Liver (tissue), 8 donors: ENCODE measurements at regions not wholly inside any gene's neighbourhood (a gene's known extent, or its start where the extent isn't known, plus 50 kb on each side); places are given as distances from the start of the nearest gene placed in this dataset.

Experiments
- DNase-seq: peaks from one replicate; pipeline ENCODE4 v3.0.0-alpha.2; 2017; ENCODE audit warnings: low spot score
- H3K27ac ChIP-seq, 2 donors: one replicate each; pipeline ENCODE4 v1.7.0; 2013; ENCODE audit warnings: inconsistent platforms in 2 of 2, low read length in 2 of 2, control low read depth in 1 of 2, low read depth in 1 of 2, mild to moderate bottlenecking in 1 of 2
- H3K27me3 ChIP-seq, 4 donors: one replicate each; pipeline versions ENCODE4 v1.6.1 to v1.7.0; 2013; ENCODE audit warnings: low read length in 3 of 4, inconsistent platforms in 1 of 4, mild to moderate bottlenecking in 1 of 4, moderate library complexity in 1 of 4; ENCODE audit not compliant: control insufficient read depth in 4 of 4, insufficient read depth in 4 of 4
- H3K36me3 ChIP-seq, 4 donors: one replicate each; pipeline versions ENCODE4 v1.6.1 to v1.7.0; 2013; ENCODE audit warnings: low read length in 3 of 4, mild to moderate bottlenecking in 3 of 4, low read depth in 1 of 4, moderate library complexity in 1 of 4; ENCODE audit not compliant: control insufficient read depth in 4 of 4, insufficient read depth in 3 of 4
- H3K4me1 ChIP-seq, 4 donors: one replicate each; pipeline versions ENCODE4 v1.6.1 to v1.7.0; 2013; ENCODE audit warnings: low read length in 3 of 4, mild to moderate bottlenecking in 3 of 4, moderate library complexity in 1 of 4; ENCODE audit not compliant: control insufficient read depth in 4 of 4, insufficient read depth in 4 of 4
- H3K4me3 ChIP-seq, 3 donors: one replicate each; pipeline versions ENCODE4 v1.6.1 to v1.7.0; 2013; ENCODE audit warnings: low read length in 3 of 3, control low read depth in 1 of 3, low read depth in 1 of 3, mild to moderate bottlenecking in 1 of 3
- H3K9ac ChIP-seq, 2 donors: one replicate each; pipeline ENCODE4 v1.7.0; 2013; ENCODE audit warnings: low read length in 2 of 2, mild to moderate bottlenecking in 2 of 2, moderate library complexity in 2 of 2, control low read depth in 1 of 2, low read depth in 1 of 2
- H3K9me3 ChIP-seq, 4 donors: one replicate each; pipeline versions ENCODE4 v1.6.1 to v1.7.0; 2013; ENCODE audit warnings: low read length in 3 of 4; ENCODE audit not compliant: control insufficient read depth in 4 of 4
- CTCF ChIP-seq: fragments of 150-350 bp; IDR thresholded peaks from 2 replicates; pipeline ENCODE4 v1.5.1; 2017; ENCODE audit warnings: improper control_type of control experiment, low read depth, low read length; ENCODE audit not compliant: missing input control
- EGR1 ChIP-seq, 2 donors: IDR thresholded peaks; 2 replicates each; pipeline ENCODE4 v1.6.1; 2016 to 2018; ENCODE audit warnings: antibody characterized with exemption in 2 of 2, low read depth in 2 of 2
- FOXA1 ChIP-seq: IDR thresholded peaks from 2 replicates; pipeline ENCODE4 v1.6.1; 2016; ENCODE audit warnings: antibody characterized with exemption
- FOXA2 ChIP-seq: IDR thresholded peaks from 2 replicates; pipeline ENCODE4 v1.6.1; 2016; ENCODE audit warnings: antibody characterized with exemption
- GABPA ChIP-seq, 2 donors: IDR thresholded peaks in 1 of 2; conservative IDR thresholded peaks in 1 of 2; 2 replicates each; pipeline ENCODE4 v1.6.1; 2016; ENCODE audit warnings: antibody characterized with exemption in 2 of 2, mild to moderate bottlenecking in 1 of 2, moderate library complexity in 1 of 2
- HNF4A ChIP-seq, 2 donors: conservative IDR thresholded peaks; 2 replicates each; pipeline ENCODE4 v1.6.1; 2016; ENCODE audit warnings: antibody characterized with exemption in 2 of 2, mild to moderate bottlenecking in 2 of 2
- JUND ChIP-seq, 2 donors: IDR thresholded peaks; 2 replicates each; pipeline ENCODE4 v1.6.1; 2016; ENCODE audit warnings: antibody characterized with exemption in 2 of 2
- MAX ChIP-seq: IDR thresholded peaks from 2 replicates; pipeline ENCODE4 v1.6.1; 2016; ENCODE audit warnings: antibody characterized with exemption
- NR2F2 ChIP-seq: IDR thresholded peaks from 2 replicates; pipeline ENCODE4 v1.6.1; 2016; ENCODE audit warnings: antibody characterized with exemption
- RAD21 ChIP-seq, 2 donors: IDR thresholded peaks; 2 replicates each; pipeline ENCODE4 v1.6.1; 2016; ENCODE audit warnings: antibody characterized with exemption in 2 of 2, mild to moderate bottlenecking in 2 of 2
- REST ChIP-seq: IDR thresholded peaks from 2 replicates; pipeline ENCODE4 v1.6.1; 2016; ENCODE audit warnings: antibody characterized with exemption, mild to moderate bottlenecking
- RXRA ChIP-seq, 2 donors: IDR thresholded peaks; 2 replicates each; pipeline ENCODE4 v1.6.1; 2017 to 2018; ENCODE audit warnings: antibody characterized with exemption in 2 of 2, mild to moderate bottlenecking in 1 of 2
- SP1 ChIP-seq: IDR thresholded peaks from 2 replicates; pipeline ENCODE4 v1.6.1; 2018; ENCODE audit warnings: antibody characterized with exemption, mild to moderate bottlenecking
- TAF1 ChIP-seq: conservative IDR thresholded peaks from 2 replicates; pipeline ENCODE4 v1.6.1; 2016; ENCODE audit warnings: antibody characterized with exemption, mild to moderate bottlenecking
- YY1 ChIP-seq: IDR thresholded peaks from 2 replicates; pipeline ENCODE4 v1.6.1; 2016; ENCODE audit warnings: antibody characterized with exemption, mild to moderate bottlenecking
- WGBS: extraction: QIAGEN DNeasy Blood & Tissue Kit; methylation state at CpG from one replicate; pipeline ENCODE4 v1.1.7; 2013; 5-methylcytosine and 5-hydroxymethylcytosine counted together
- TF ChIP-seq, protein P1 (sequence below): IDR thresholded peaks from 2 replicates; pipeline ENCODE4 v1.6.1; 2016; ENCODE audit warnings: antibody characterized with exemption
- TF ChIP-seq, protein P2 (sequence below): IDR thresholded peaks from 2 replicates; pipeline ENCODE4 v1.6.1; 2016; ENCODE audit warnings: antibody characterized with exemption
- donor health status: healthy.
- donor health status: healthy.
- donor health status: healthy.
- donor health status: healthy.
- donor health status: healthy.

DNA sequence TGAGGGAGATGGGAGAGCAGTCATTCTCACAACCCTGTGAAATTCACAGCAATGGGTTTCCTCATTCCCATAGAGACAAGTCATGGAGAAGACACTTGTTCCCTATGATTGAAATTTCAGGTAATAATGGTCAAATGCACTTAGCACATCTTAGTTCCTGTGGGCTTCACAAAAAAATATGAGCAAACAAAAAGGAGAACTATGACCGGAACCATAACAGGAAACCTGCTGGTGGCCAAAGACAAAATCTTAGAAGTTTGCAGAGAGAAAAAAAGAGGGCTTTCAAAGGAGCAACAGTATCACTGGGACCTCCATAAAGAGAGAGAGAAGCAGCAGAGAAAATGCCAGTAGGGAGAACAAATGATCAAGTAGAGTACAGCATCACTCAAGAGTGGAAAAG, 138.9 kb upstream of the APCDD1 start:
- no peaks in the 10 kb centered on the region for H3K36me3 ChIP-seq

GRCh38 chr18:10316778-10317177, 137.7 kb upstream of the APCDD1 start:
- Histone ChIP-seq H3K27ac (no peak overlapping the region), H3K9ac (no peak overlapping the region), H3K9me3 (peaks cover 0 to 5% (median 0%) of the 10 kb centered on the region in 4 donors), H3K36me3 (no peaks in the 10 kb centered on the region), H3K4me1 (no peaks in the 10 kb centered on the region), H3K4me3 (no peak overlapping the region), H3K27me3 (peaks cover 0 to 3% (median 0%) of the 10 kb centered on the region in 4 donors)
- TF ChIP-seq SP1 (no peak), FOXA1 (no peak), HNF4A (conservative IDR thresholded peaks at IDR 0.05) (no peak), MAX (no peak), TAF1 (no peak), YY1 (no peak), GABPA (IDR thresholded peaks at IDR 0.05 in 1 of 2, conservative IDR thresholded peaks at IDR 0.05 in 1 of 2) (no peak), FOXA2 (no peak), EGR1 (IDR thresholded peaks at IDR 0.05; ENCODE audit: low read depth in 2 of 2) (no peak), REST (no peak), RXRA (IDR thresholded peaks at IDR 0.05) (no peak), RAD21 (IDR thresholded peaks at IDR 0.05) (no peak), CTCF (no peak), NR2F2 (no peak)
- TF ChIP-seq, protein P1, sequence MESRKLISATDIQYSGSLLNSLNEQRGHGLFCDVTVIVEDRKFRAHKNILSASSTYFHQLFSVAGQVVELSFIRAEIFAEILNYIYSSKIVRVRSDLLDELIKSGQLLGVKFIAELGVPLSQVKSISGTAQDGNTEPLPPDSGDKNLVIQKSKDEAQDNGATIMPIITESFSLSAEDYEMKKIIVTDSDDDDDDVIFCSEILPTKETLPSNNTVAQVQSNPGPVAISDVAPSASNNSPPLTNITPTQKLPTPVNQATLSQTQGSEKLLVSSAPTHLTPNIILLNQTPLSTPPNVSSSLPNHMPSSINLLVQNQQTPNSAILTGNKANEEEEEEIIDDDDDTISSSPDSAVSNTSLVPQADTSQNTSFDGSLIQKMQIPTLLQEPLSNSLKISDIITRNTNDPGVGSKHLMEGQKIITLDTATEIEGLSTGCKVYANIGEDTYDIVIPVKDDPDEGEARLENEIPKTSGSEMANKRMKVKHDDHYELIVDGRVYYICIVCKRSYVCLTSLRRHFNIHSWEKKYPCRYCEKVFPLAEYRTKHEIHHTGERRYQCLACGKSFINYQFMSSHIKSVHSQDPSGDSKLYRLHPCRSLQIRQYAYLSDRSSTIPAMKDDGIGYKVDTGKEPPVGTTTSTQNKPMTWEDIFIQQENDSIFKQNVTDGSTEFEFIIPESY: no peak
- TF ChIP-seq, protein P2, sequence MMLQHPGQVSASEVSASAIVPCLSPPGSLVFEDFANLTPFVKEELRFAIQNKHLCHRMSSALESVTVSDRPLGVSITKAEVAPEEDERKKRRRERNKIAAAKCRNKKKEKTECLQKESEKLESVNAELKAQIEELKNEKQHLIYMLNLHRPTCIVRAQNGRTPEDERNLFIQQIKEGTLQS: no peak
- WGBS: 77% methylated on average over 7 of the region's 7 CpGs
- DNase-seq: no peak

More for the DNA sequence above, 138.9 kb upstream of the APCDD1 start:
- H3K27me3 ChIP-seq: peaks cover 0 to 3% (median 0%) of the 10 kb centered on the region in 4 donors
- no peak for TF ChIP-seq JUND (IDR thresholded peaks at IDR 0.05)
- no peak for TF ChIP-seq TAF1
- no peak for TF ChIP-seq YY1
- TF ChIP-seq RXRA (IDR thresholded peaks at IDR 0.05): no peak
- TF ChIP-seq, protein P2: no peak
- WGBS: 79% methylated on average over 1 of the region's 1 CpG
- no peak for DNase-seq
- no peak overlapping the region for H3K4me3 ChIP-seq
- no peak overlapping the region for H3K9ac ChIP-seq
- peaks cover 0 to 5% (median 0%) of the 10 kb centered on the region in 4 donors for H3K9me3 ChIP-seq
- no peak overlapping the region for H3K27ac ChIP-seq
- no peaks in the 10 kb centered on the region for H3K4me1 ChIP-seq
